Thyroid gland (tissue), 4 donors: ENCODE measurements at regions not wholly inside any gene's neighbourhood (a gene's known extent, or its start where the extent isn't known, plus 50 kb on each side); places are given as distances from the start of the nearest gene placed in this dataset.

Experiments
- CTCF ChIP-seq, 6 experiments: fragments of 200-600 bp in 3 of 6; fragments of 450-650 bp in 3 of 6; sonication (generic) in 3 of 6; IDR thresholded peaks; one replicate each; pipeline ENCODE4 v1.5.1; 2016 to 2019; ENCODE audit warnings: antibody characterized with exemption in 6 of 6, mild to moderate bottlenecking in 2 of 6, inconsistent platforms in 1 of 6, moderate library complexity in 1 of 6
- POLR2A ChIP-seq, 2 donors: fragments of 450-650 bp; IDR thresholded peaks; one replicate each; pipeline ENCODE4 v1.6.1; 2017; ENCODE audit warnings: antibody characterized with exemption in 2 of 2, mild to moderate bottlenecking in 2 of 2, moderate library complexity in 1 of 2

DNA sequence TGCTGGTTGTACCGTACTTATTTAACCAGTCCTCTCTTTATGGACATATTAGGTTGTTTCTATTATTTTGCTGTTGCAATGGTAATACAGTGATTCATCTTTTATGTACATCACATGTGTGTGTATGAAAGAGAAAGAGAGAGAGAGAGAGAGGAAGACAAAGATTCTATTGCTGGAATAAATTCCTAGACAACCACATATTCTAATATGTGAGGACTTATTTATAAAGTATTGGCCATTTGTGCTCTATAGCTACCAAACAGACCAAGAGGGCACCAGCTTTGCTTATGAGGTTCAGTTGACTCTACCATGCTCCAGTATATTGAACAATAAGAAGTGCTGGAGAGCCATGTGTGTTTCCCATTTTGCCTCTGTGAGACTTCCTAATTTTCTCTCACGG lies 513.5 kb downstream of the DMAC1 start:
- no peak for TF ChIP-seq CTCF (IDR thresholded peaks at IDR 0.05)
- TF ChIP-seq POLR2A (IDR thresholded peaks at IDR 0.05), result no peak
